ENCODE measurements at regions not wholly inside any gene's neighbourhood (a gene's known extent, or its start where the extent isn't known, plus 50 kb on each side); places are given as distances from the start of the nearest gene placed in this dataset.

DNA sequence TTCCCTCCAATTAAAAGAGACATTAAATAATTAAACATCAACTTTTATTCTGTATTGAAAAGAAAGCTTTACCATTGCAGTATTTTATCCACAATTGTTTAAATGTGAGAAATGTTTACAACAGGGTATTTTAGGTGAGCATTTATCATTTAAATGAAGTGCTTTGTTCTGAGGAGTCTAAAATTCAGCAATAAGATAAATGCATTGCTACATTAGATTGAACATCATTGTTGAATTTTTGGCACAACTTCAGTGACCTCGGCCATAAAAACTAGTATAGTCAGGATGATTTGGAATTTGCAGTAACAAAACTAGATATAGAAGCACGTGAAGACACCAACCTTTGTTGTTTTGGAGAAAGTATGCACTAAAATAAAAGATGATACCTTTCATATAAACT, 692.9 kb downstream of the USP25 start:
- TF ChIP-seq, protein P1, sequence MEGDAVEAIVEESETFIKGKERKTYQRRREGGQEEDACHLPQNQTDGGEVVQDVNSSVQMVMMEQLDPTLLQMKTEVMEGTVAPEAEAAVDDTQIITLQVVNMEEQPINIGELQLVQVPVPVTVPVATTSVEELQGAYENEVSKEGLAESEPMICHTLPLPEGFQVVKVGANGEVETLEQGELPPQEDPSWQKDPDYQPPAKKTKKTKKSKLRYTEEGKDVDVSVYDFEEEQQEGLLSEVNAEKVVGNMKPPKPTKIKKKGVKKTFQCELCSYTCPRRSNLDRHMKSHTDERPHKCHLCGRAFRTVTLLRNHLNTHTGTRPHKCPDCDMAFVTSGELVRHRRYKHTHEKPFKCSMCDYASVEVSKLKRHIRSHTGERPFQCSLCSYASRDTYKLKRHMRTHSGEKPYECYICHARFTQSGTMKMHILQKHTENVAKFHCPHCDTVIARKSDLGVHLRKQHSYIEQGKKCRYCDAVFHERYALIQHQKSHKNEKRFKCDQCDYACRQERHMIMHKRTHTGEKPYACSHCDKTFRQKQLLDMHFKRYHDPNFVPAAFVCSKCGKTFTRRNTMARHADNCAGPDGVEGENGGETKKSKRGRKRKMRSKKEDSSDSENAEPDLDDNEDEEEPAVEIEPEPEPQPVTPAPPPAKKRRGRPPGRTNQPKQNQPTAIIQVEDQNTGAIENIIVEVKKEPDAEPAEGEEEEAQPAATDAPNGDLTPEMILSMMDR (IDR thresholded peaks at IDR 0.05), result no peak
- intact Hi-C loops (cut with DNase I), result loop anchor here in 5 of 10 donors (5.0 to 10.0 kb wide), 5 partner anchors 112 to 228 kb away; no protein-coding TSS in a partner anchor
- H3K4me1 ChIP-seq, result peaks cover 0 to 68% (median 39%) of the 10 kb centered on the region in 9 donors
- H3K36me3 ChIP-seq, result no peaks in the 10 kb centered on the region
- DNase-seq (no peak), ATAC-seq (no peak)
- peak overlapping the region in 9 of 10 donors; percentile 72 to 90 (median 86) for H3K27ac ChIP-seq
- no peaks in the 10 kb centered on the region for H3K9me3 ChIP-seq
- 8 to 20% methylated on average over 2 of the region's 2 CpGs for WGBS, 2 donors
- no peaks in the 10 kb centered on the region for H3K27me3 ChIP-seq
- peak overlapping the region in 9 of 10 donors; percentile 40 to 62 (median 54) for H3K4me3 ChIP-seq

DNA sequence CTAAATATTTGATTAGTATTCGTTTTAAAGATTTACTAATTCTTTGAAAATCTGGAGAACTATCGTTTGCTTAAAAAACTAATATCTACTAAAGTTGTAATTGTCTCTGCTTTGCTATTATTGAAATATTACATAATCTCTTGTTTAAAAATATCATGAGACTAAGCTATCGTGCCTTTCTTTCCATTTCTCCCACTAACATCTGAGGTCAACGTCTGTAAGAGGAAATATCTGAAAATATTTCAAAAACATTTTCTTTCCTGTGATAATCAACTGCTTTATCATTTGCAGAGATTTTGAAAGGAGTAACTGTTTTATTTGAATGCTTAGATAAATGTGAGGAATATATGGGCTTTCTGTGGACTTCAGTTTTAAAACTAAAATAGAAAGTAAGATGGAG, 694.1 kb downstream of the USP25 start:
- intact Hi-C loops (cut with DNase I), result loop anchor here in 5 of 10 donors (2.0 to 10.0 kb wide), 6 partner anchors 111 to 229 kb away; no protein-coding TSS in a partner anchor
- TF ChIP-seq, protein P1 (IDR thresholded peaks at IDR 0.05), result no peak

DNA sequence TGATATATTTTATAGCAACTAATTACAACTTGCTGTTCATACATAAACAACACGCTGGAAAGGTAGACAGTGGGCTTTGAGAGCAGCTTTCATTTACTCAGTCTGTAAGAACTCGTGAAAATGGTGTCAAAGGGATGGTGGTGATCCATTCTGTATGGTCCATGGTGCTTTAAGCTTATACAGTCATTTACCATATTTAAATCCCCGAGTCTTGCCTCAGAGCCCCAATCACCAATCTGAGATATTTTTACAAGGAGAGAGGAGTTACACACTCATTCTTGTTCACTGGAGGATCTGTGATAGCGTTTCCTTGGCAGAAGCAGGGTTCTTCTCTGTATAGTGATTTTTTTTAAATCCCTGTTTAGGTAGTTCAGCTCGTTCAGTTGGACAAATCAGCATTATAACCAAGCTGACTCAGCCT, 694.6 kb downstream of the USP25 start:
- H3K36me3 ChIP-seq, result no peaks in the 10 kb centered on the region
- peak overlapping the region; percentile 1 to 62 (median 52) for H3K4me3 ChIP-seq
- no peak for DNase-seq
- intact Hi-C loops (cut with DNase I), result loop anchor here in 5 of 10 donors (2.0 to 10.0 kb wide), 6 partner anchors 110 to 230 kb away; no protein-coding TSS in a partner anchor
- H3K27ac ChIP-seq, result peak overlapping the region; percentile 3 to 90 (median 86)
- TF ChIP-seq, protein P1 (IDR thresholded peaks at IDR 0.05), result no peak
- no peaks in the 10 kb centered on the region for H3K27me3 ChIP-seq
- WGBS, 2 donors, result 13 to 16% methylated on average over 5 of the region's 5 CpGs
- no peaks in the 10 kb centered on the region for H3K9me3 ChIP-seq
- H3K4me1 ChIP-seq, result peaks cover 0 to 65% (median 27%) of the 10 kb centered on the region in 9 donors
- peak in 6 of 8 donors; percentile 29 to 63 (median 40) for ATAC-seq

More for the DNA sequence above, 694.1 kb downstream of the USP25 start:
- H3K27me3 ChIP-seq, result no peaks in the 10 kb centered on the region
- peak overlapping the region; percentile 3 to 90 (median 86) for H3K27ac ChIP-seq
- H3K36me3 ChIP-seq, result no peaks in the 10 kb centered on the region
- ATAC-seq, result no peak
- H3K9me3 ChIP-seq, result no peaks in the 10 kb centered on the region
- DNase-seq, result no peak
- peaks cover 0 to 66% (median 28%) of the 10 kb centered on the region in 9 donors for H3K4me1 ChIP-seq
- H3K4me3 ChIP-seq, result peak overlapping the region; percentile 1 to 62 (median 52)
- 15 to 16% methylated on average over 4 of the region's 4 CpGs for WGBS, 2 donors

DNA sequence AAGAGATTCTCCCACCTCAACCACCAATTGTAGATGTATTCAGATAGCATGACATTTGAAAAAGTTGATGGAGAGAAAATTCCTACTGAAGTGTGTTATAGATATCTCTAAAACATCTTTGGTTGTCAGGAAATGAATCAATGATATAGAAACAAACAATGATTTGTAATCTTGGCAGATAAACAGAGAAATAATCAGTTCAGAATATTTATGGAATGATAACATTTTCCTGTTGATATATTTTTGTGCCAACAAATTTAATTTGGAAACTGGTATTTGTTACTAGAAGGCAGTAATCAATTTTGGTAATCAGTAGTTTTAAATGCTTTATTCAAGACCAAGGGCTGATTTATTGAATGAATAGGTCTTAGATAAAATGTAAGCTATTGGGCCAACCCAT, 695.6 kb downstream of the USP25 start:
- Histone ChIP-seq H3K36me3 (no peaks in the 10 kb centered on the region), H3K9me3 (no peaks in the 10 kb centered on the region), H3K27me3 (no peaks in the 10 kb centered on the region), H3K27ac (peak overlapping the region in 9 of 10 donors; percentile 3 to 90 (median 86)), H3K4me3 (peak overlapping the region in 4 of 10 donors; percentile 56 to 62 (median 58)), H3K4me1 (peaks cover 0 to 65% (median 27%) of the 10 kb centered on the region in 9 donors)
- ATAC-seq, result no peak
- TF ChIP-seq, protein P1 (IDR thresholded peaks at IDR 0.05), result no peak
- intact Hi-C loops (cut with DNase I), result loop anchor here in 4 of 10 donors (2.0 to 10.0 kb wide), 4 partner anchors 109 to 231 kb away; no protein-coding TSS in a partner anchor
- no peak for DNase-seq
